ENCODE measurements at regions not wholly inside any gene's neighbourhood (a gene's known extent, or its start where the extent isn't known, plus 50 kb on each side); places are given as distances from the start of the nearest gene placed in this dataset.

GRCh38 chr14:51498411-51499227 is 153.1 kb upstream of the FRMD6 start:
- no TSS peak for BruUV-seq (replicated peaks)
- H2AFZ ChIP-seq (ENCODE audit: low read depth, low read length, poor library complexity, severe bottlenecking): no peak overlapping the region
- ATAC-seq (no peak), DNase-seq (ENCODE audit: low read depth, low spot score) (no peak)
- no peaks in the 10 kb centered on the region for H3K36me3 ChIP-seq (ENCODE audit: control insufficient read depth in 1 of 2, insufficient read depth in 2 of 2, low read length in 2 of 2)
- H3K27me3 ChIP-seq (ENCODE audit: insufficient read depth, low read length): no peaks in the 10 kb centered on the region
- no peak overlapping the region for H3K4me2 ChIP-seq (ENCODE audit: low read length)
- intact Hi-C loops (cut with micrococcal nuclease): no loop called here
- H4K20me1 ChIP-seq (ENCODE audit: insufficient read depth): no peaks in the 10 kb centered on the region
- RAD21 ChIA-PET (ENCODE audit: low non-redundant PET in 1 of 2, low total read pairs in 2 of 2, uncharacterized antibody in 2 of 2, unreplicated experiment in 2 of 2): no interaction called here
- POLR2A ChIA-PET: no interaction called here
- H3K9me2 ChIP-seq (ENCODE audit: insufficient read depth): no peaks in the 10 kb centered on the region
- H3K4me3 ChIP-seq (replicated peaks in 1 of 2; ENCODE audit: low read depth in 1 of 2, low read length in 2 of 2): no peak overlapping the region
- no peak overlapping the region for H3K9ac ChIP-seq (ENCODE audit: low read length)
- TF ChIP-seq POLR2AphosphoS5 (IDR thresholded peaks at IDR 0.05; ENCODE audit: low read depth, low read length) (no peak), YY1 (IDR thresholded peaks at IDR 0.05; ENCODE audit: extremely low read depth, insufficient replicate concordance, low read depth, low read length) (no peak), EZH2phosphoT487 (IDR thresholded peaks at IDR 0.05; ENCODE audit: borderline replicate concordance) (no peak), ATF3 (IDR thresholded peaks at IDR 0.05) (no peak), ZBTB33 (IDR thresholded peaks at IDR 0.05; ENCODE audit: extremely low read depth, insufficient replicate concordance, low read length) (no peak), CEBPB (IDR thresholded peaks at IDR 0.05; ENCODE audit: low read depth) (no peak), SIN3A (IDR thresholded peaks at IDR 0.05; ENCODE audit: low read depth) (no peak), EGR1 (IDR thresholded peaks at IDR 0.05; ENCODE audit: low read depth) (no peak)
- TF ChIP-seq, protein P1, sequence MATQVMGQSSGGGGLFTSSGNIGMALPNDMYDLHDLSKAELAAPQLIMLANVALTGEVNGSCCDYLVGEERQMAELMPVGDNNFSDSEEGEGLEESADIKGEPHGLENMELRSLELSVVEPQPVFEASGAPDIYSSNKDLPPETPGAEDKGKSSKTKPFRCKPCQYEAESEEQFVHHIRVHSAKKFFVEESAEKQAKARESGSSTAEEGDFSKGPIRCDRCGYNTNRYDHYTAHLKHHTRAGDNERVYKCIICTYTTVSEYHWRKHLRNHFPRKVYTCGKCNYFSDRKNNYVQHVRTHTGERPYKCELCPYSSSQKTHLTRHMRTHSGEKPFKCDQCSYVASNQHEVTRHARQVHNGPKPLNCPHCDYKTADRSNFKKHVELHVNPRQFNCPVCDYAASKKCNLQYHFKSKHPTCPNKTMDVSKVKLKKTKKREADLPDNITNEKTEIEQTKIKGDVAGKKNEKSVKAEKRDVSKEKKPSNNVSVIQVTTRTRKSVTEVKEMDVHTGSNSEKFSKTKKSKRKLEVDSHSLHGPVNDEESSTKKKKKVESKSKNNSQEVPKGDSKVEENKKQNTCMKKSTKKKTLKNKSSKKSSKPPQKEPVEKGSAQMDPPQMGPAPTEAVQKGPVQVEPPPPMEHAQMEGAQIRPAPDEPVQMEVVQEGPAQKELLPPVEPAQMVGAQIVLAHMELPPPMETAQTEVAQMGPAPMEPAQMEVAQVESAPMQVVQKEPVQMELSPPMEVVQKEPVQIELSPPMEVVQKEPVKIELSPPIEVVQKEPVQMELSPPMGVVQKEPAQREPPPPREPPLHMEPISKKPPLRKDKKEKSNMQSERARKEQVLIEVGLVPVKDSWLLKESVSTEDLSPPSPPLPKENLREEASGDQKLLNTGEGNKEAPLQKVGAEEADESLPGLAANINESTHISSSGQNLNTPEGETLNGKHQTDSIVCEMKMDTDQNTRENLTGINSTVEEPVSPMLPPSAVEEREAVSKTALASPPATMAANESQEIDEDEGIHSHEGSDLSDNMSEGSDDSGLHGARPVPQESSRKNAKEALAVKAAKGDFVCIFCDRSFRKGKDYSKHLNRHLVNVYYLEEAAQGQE (IDR thresholded peaks at IDR 0.05; ENCODE audit: low read depth): no peak
- CTCF ChIA-PET: no interaction called here
- H3K9me3 ChIP-seq (ENCODE audit: control insufficient read depth in 1 of 2, insufficient read depth in 1 of 2, low read depth in 1 of 2, low read length in 2 of 2): peaks cover 0 to 13% of the 10 kb centered on the region in 2 experiments; a peak in 1 of 4 replicates
- H3K79me2 ChIP-seq (ENCODE audit: insufficient read depth, low read length): no peaks in the 10 kb centered on the region
- no peaks in the 10 kb centered on the region for H3K4me1 ChIP-seq (ENCODE audit: control insufficient read depth in 1 of 2, insufficient read depth in 2 of 2, low read length in 2 of 2)
- H3K27ac ChIP-seq (ENCODE audit: low read depth, low read length): no peak overlapping the region
